IMR-90 (cell line): ENCODE measurements at regions not wholly inside any gene's neighbourhood (a gene's known extent, or its start where the extent isn't known, plus 50 kb on each side); places are given as distances from the start of the nearest gene placed in this dataset.

Source experiments
- ATAC-seq: fragments of 200-7000 bp; cut with Tn5 transposase; 2 replicates; pipeline ENCODE4 v1.9.1; 2020; ENCODE audit warnings: low read depth, mild to moderate bottlenecking, moderate library complexity
- BruUV-seq: library from RNA; stranded (reverse); fragments of 400-500 nt; replicated peaks from 2 replicates; lab custom pipeline; 2021; lab: Mats Ljungman, UMichigan
- CTCF ChIA-PET: fragments of 300-600 bp; formaldehyde crosslinking; extraction: SDS; loops from one replicate; lab custom pipeline; 2021; ENCODE audit warnings: antibody characterized with exemption; lab: Yijun Ruan, JAX
- POLR2A ChIA-PET: fragments of 300-600 bp; sonication (Branson Sonifier 250); formaldehyde crosslinking; loops from one replicate; lab custom pipeline; 2022; ENCODE audit warnings: antibody characterized with exemption; ENCODE audit not compliant: unreplicated experiment; lab: Charles Lee
- DNase-seq: peaks from one replicate; pipeline ENCODE4 v3.0.0; 2013
- H2AFZ ChIP-seq: replicated peaks from 2 replicates; pipeline ENCODE3; 2013; ENCODE audit warnings: low read length, mild to moderate bottlenecking; ENCODE audit not compliant: poor library complexity
- H2AK5ac ChIP-seq: 2 replicates; pipeline ENCODE4 v1.6.1; 2013; ENCODE audit warnings: low read depth, low read length, inconsistent platforms
- H2AK9ac ChIP-seq: replicated peaks from 2 replicates; pipeline ENCODE3; 2013; ENCODE audit warnings: mild to moderate bottlenecking, low read depth, low read length, moderate library complexity; ENCODE audit not compliant: poor library complexity
- H2BK120ac ChIP-seq: 2 replicates; pipeline ENCODE4 v1.6.1; 2013; ENCODE audit warnings: low read depth, low read length, inconsistent platforms
- H2BK15ac ChIP-seq: 3 replicates; pipeline ENCODE4 v1.6.1; 2013; ENCODE audit warnings: low read depth, low read length, inconsistent platforms
- H2BK20ac ChIP-seq: 2 replicates; pipeline ENCODE4 v1.6.1; 2013; ENCODE audit warnings: low read depth, mild to moderate bottlenecking, inconsistent platforms, low read length, moderate library complexity
- H2BK5ac ChIP-seq: 2 replicates; pipeline ENCODE4 v1.6.1; 2013; ENCODE audit warnings: mild to moderate bottlenecking, low read depth, low read length, inconsistent platforms; ENCODE audit not compliant: poor library complexity, severe bottlenecking
- H3K14ac ChIP-seq: replicated peaks from 2 replicates; pipeline ENCODE4 v1.6.1; 2013; ENCODE audit warnings: low read depth, low read length, inconsistent platforms
- H3K18ac ChIP-seq: 2 replicates; pipeline ENCODE4 v1.6.1; 2013; ENCODE audit warnings: low read depth, low read length, control low read depth
- H3K23ac ChIP-seq: 2 replicates; pipeline ENCODE4 v1.6.1; 2013; ENCODE audit warnings: low read depth, low read length, inconsistent platforms
- H3K27ac ChIP-seq: 2 replicates; pipeline ENCODE4 v1.5.1; 2013; ENCODE audit warnings: mild to moderate bottlenecking, control low read depth, low read length; ENCODE audit not compliant: insufficient read depth
- H3K27me3 ChIP-seq: 2 replicates; pipeline ENCODE4 v1.6.1; 2013; ENCODE audit warnings: low read length; ENCODE audit not compliant: control insufficient read depth, insufficient read depth
- H3K36me3 ChIP-seq: 2 replicates; pipeline ENCODE4 v1.6.1; 2013; ENCODE audit warnings: low read length, mixed read lengths; ENCODE audit not compliant: control insufficient read depth, insufficient read depth
- H3K4ac ChIP-seq: 2 replicates; pipeline ENCODE4 v1.6.1; 2013; ENCODE audit warnings: low read depth, low read length, inconsistent platforms
- H3K4me1 ChIP-seq: 2 replicates; pipeline ENCODE4 v1.6.1; 2013; ENCODE audit warnings: low read length, mixed read lengths; ENCODE audit not compliant: control insufficient read depth, insufficient read depth
- H3K4me2 ChIP-seq: 2 replicates; pipeline ENCODE4 v1.6.1; 2013; ENCODE audit warnings: low read depth, mild to moderate bottlenecking, control low read depth, low read length, moderate library complexity
- H3K4me3 ChIP-seq: 2 replicates; pipeline ENCODE4 v1.5.1; 2013; ENCODE audit warnings: low read depth, mild to moderate bottlenecking, control low read depth, low read length, moderate library complexity; ENCODE audit not compliant: insufficient read depth
- H3K56ac ChIP-seq: 2 replicates; pipeline ENCODE4 v1.6.1; 2013; ENCODE audit warnings: low read length, inconsistent platforms; ENCODE audit not compliant: insufficient read depth; ENCODE audit errors: extremely low read depth
- H3K79me1 ChIP-seq, 2 experiments: 2 replicates each; pipeline ENCODE4 v1.6.1; 2013; ENCODE audit warnings: low read length in 2 of 2, inconsistent platforms in 1 of 2, low read depth in 1 of 2
- H3K9ac ChIP-seq: 2 replicates; pipeline ENCODE4 v1.6.1; 2013; ENCODE audit warnings: low read depth, low read length, control low read depth
- H3K9me1 ChIP-seq: 2 replicates; pipeline ENCODE4 v1.6.1; 2013; ENCODE audit warnings: low read length, inconsistent platforms; ENCODE audit not compliant: insufficient read depth
- H3K9me3 ChIP-seq: 2 replicates; pipeline ENCODE4 v1.6.1; 2013; ENCODE audit warnings: low read length; ENCODE audit not compliant: control insufficient read depth, insufficient read depth
- H4K20me1 ChIP-seq: 2 replicates; pipeline ENCODE4 v1.6.1; 2013; ENCODE audit warnings: low read length, inconsistent platforms; ENCODE audit not compliant: insufficient read depth
- H4K5ac ChIP-seq: 2 replicates; pipeline ENCODE4 v1.6.1; 2013; ENCODE audit warnings: mild to moderate bottlenecking, low read depth, low read length, control low read depth
- H4K8ac ChIP-seq, 2 experiments: 2 replicates each; pipeline ENCODE4 v1.6.1; 2013; ENCODE audit warnings: low read depth in 2 of 2, low read length in 2 of 2, control low read depth in 1 of 2, inconsistent platforms in 1 of 2
- H4K91ac ChIP-seq: 2 replicates; pipeline ENCODE4 v1.6.1; 2013; ENCODE audit warnings: low read depth, low read length, inconsistent platforms; ENCODE audit not compliant: insufficient read depth
- BHLHE40 ChIP-seq: fragments of 150-350 bp; IDR thresholded peaks from 2 replicates; pipeline ENCODE4 v1.6.1; 2016; ENCODE audit warnings: mild to moderate bottlenecking, low read depth, low read length
- CEBPB ChIP-seq: IDR thresholded peaks from 2 replicates; pipeline ENCODE4 v1.6.1; 2012; ENCODE audit warnings: low read depth, low read length, improper control_type of control experiment
- CHD1 ChIP-seq: IDR thresholded peaks from 2 replicates; pipeline ENCODE4 v1.6.1; 2012; ENCODE audit warnings: low read depth, low read length, improper control_type of control experiment
- ELK1 ChIP-seq: fragments of 150-350 bp; IDR thresholded peaks from 2 replicates; pipeline ENCODE4 v1.6.1; 2016; ENCODE audit warnings: low read depth, mild to moderate bottlenecking, low read length, moderate library complexity, borderline replicate concordance
- FOS ChIP-seq: fragments of 150-350 bp; IDR thresholded peaks from 2 replicates; pipeline ENCODE4 v1.6.1; 2016; ENCODE audit warnings: low read depth, low read length
- MAFK ChIP-seq: IDR thresholded peaks from 2 replicates; pipeline ENCODE4 v1.6.1; 2012; ENCODE audit warnings: low read depth, low read length, improper control_type of control experiment
- MAZ ChIP-seq: IDR thresholded peaks from 2 replicates; pipeline ENCODE4 v1.6.1; 2012; ENCODE audit warnings: low read depth, mild to moderate bottlenecking, low read length, improper control_type of control experiment, moderate library complexity, borderline replicate concordance
- NFE2L2 ChIP-seq: fragments of 150-350 bp; IDR thresholded peaks from 2 replicates; pipeline ENCODE4 v1.6.1; 2016; ENCODE audit warnings: low read depth, mild to moderate bottlenecking, low read length
- POLR2A ChIP-seq: IDR thresholded peaks from 2 replicates; pipeline ENCODE4 v1.6.1; 2012; ENCODE audit warnings: mild to moderate bottlenecking, low read depth, low read length
- RAD21 ChIP-seq: IDR thresholded peaks from 2 replicates; pipeline ENCODE4 v1.6.1; 2012; ENCODE audit warnings: low read length, improper control_type of control experiment
- RCOR1 ChIP-seq: IDR thresholded peaks from 2 replicates; pipeline ENCODE4 v1.6.1; 2012; ENCODE audit warnings: mild to moderate bottlenecking, low read length, improper control_type of control experiment; ENCODE audit not compliant: insufficient replicate concordance
- RFX5 ChIP-seq: IDR thresholded peaks from 2 replicates; pipeline ENCODE4 v1.8.0; 2012; ENCODE audit warnings: low read depth, mild to moderate bottlenecking, low read length, moderate library complexity
- SMC3 ChIP-seq: fragments of 150-350 bp; IDR thresholded peaks from 2 replicates; pipeline ENCODE4 v1.6.1; 2016; ENCODE audit warnings: low read depth, mild to moderate bottlenecking, antibody characterized with exemption, low read length, moderate library complexity
- USF2 ChIP-seq: fragments of 150-350 bp; IDR thresholded peaks from 2 replicates; pipeline ENCODE4 v1.6.1; 2017; ENCODE audit warnings: mild to moderate bottlenecking, antibody characterized with exemption, low read length, low read depth
- WGBS, 2 experiments: methylation state at CpG; one replicate each; pipeline versions ENCODE4 v1.1.5 to v1.1.7; 2013; ENCODE audit warnings: missing lambda C conversion rate in 2 of 2; ENCODE audit not compliant: insufficient read length in 1 of 2; ENCODE audit errors: extremely low coverage in 2 of 2; 5-methylcytosine and 5-hydroxymethylcytosine counted together
- dilution Hi-C: fragments of 300-500 bp; cut with HindIII; formaldehyde crosslinking; loops from one replicate; pipeline ENCODE4 v1.14.3; 2018; ENCODE audit warnings: low sequenced_read_pairs; ENCODE audit not compliant: unreplicated experiment
- in situ Hi-C: fragments of 300-500 bp; cut with MboI; formaldehyde crosslinking; loops from 3 replicates; pipeline ENCODE4 v1.14.3; 2019; ENCODE audit warnings: low sequenced_read_pairs, inconsistent platforms, mixed read lengths
- intact Hi-C: fragments of 100-400 bp; cut with micrococcal nuclease; formaldehyde crosslinking; loops from 2 replicates; pipeline ENCODE4 v1.10.0; 2022
- TF ChIP-seq, protein P1 (sequence below): conservative IDR thresholded peaks from 2 replicates; pipeline ENCODE4 v1.5.1; 2012; ENCODE audit warnings: mild to moderate bottlenecking, low read depth, low read length, improper control_type of control experiment

- no peak overlapping the region for H3K4me2 ChIP-seq
- no CpG with 5 or more reads among the region's 8 CpGs for WGBS, 2 experiments
- no peak overlapping the region for H3K27ac ChIP-seq
Measured at GRCh38 chr1:232690285-232690935, 60.5 kb upstream of the SIPA1L2 start.

More at GRCh38 chr1:232690285-232690935, 60.5 kb upstream of the SIPA1L2 start:
- Histone ChIP-seq H3K4me3 (no peak overlapping the region), H3K36me3 (no peaks in the 10 kb centered on the region), H2AK9ac (no peak overlapping the region), H3K4ac (no peak overlapping the region), H3K9me3 (no peaks in the 10 kb centered on the region), H2BK5ac (no peak overlapping the region), H3K18ac (no peak overlapping the region), H3K14ac (no peak overlapping the region), H4K91ac (no peak overlapping the region), H3K79me1 (no peaks in the 10 kb centered on the region), H3K27me3 (peaks cover 6% of the 10 kb centered on the region), H2AK5ac (no peak overlapping the region), H3K23ac (no peak overlapping the region), H3K9me1 (no peaks in the 10 kb centered on the region), H2BK120ac (no peak overlapping the region), H4K8ac (no peak overlapping the region), H2BK20ac (no peak overlapping the region), H4K20me1 (no peaks in the 10 kb centered on the region), H3K4me1 (no peaks in the 10 kb centered on the region), H2AFZ (no peak overlapping the region), H3K56ac (no peak overlapping the region), H2BK15ac (no peak overlapping the region), H4K5ac (no peak overlapping the region), H3K9ac (no peak overlapping the region)
- intact Hi-C loops: no loop called here
- no TSS peak for BruUV-seq
- no peak for TF ChIP-seq RFX5
- no peak for TF ChIP-seq FOS
- TF ChIP-seq RCOR1: no peak
- TF ChIP-seq, protein P1, sequence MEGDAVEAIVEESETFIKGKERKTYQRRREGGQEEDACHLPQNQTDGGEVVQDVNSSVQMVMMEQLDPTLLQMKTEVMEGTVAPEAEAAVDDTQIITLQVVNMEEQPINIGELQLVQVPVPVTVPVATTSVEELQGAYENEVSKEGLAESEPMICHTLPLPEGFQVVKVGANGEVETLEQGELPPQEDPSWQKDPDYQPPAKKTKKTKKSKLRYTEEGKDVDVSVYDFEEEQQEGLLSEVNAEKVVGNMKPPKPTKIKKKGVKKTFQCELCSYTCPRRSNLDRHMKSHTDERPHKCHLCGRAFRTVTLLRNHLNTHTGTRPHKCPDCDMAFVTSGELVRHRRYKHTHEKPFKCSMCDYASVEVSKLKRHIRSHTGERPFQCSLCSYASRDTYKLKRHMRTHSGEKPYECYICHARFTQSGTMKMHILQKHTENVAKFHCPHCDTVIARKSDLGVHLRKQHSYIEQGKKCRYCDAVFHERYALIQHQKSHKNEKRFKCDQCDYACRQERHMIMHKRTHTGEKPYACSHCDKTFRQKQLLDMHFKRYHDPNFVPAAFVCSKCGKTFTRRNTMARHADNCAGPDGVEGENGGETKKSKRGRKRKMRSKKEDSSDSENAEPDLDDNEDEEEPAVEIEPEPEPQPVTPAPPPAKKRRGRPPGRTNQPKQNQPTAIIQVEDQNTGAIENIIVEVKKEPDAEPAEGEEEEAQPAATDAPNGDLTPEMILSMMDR: no peak
- no peak for TF ChIP-seq BHLHE40
- no peak for TF ChIP-seq NFE2L2
- no peak for TF ChIP-seq POLR2A
- no peak for TF ChIP-seq SMC3
- no peak for TF ChIP-seq MAZ
- TF ChIP-seq ELK1: no peak
- TF ChIP-seq CHD1: no peak
- no peak for TF ChIP-seq RAD21
- no peak for TF ChIP-seq MAFK
- no peak for TF ChIP-seq USF2
- TF ChIP-seq CEBPB: no peak
- POLR2A ChIA-PET: no interaction called here
- CTCF ChIA-PET: no interaction called here
- in situ Hi-C loops: no loop called here
- DNase-seq: no peak
- dilution Hi-C loops: no loop called here
- ATAC-seq: no peak
